Tibial nerve (tissue), 4 donors: ENCODE measurements at regions not wholly inside any gene's neighbourhood (a gene's known extent, or its start where the extent isn't known, plus 50 kb on each side); places are given as distances from the start of the nearest gene placed in this dataset. TPM values are rescaled to one million over a fixed set of nuclear protein-coding genes. Genes with fewer than 3 reads are reported as not detected.

Experiments
- DNase-seq, 2 donors: peaks; one replicate each; pipeline ENCODE4 v3.0.0-alpha.2; 2019; ENCODE audit warnings: low spot score in 2 of 2
- H3K27ac ChIP-seq, 4 donors: fragments of 200-600 bp; sonication (generic) in 3 of 4; one replicate each; pipeline ENCODE4 v1.5.1; 2017 to 2019; ENCODE audit warnings: mild to moderate bottlenecking in 1 of 4
- H3K27me3 ChIP-seq, 2 donors: fragments of 200-600 bp; sonication (generic) in 1 of 2; one replicate each; pipeline versions ENCODE4 v1.5.1 to v1.6.0; 2017 to 2019
- H3K36me3 ChIP-seq, 3 donors: fragments of 200-600 bp; sonication (generic); one replicate each; pipeline ENCODE4 v1.5.1; 2018 to 2019
- H3K4me1 ChIP-seq, 4 donors: fragments of 200-600 bp; sonication (generic) in 3 of 4; one replicate each; pipeline ENCODE4 v1.5.1; 2017 to 2019
- H3K4me3 ChIP-seq, 4 donors: fragments of 200-600 bp; sonication (generic) in 3 of 4; one replicate each; pipeline ENCODE4 v1.5.1; 2017 to 2019; ENCODE audit warnings: mild to moderate bottlenecking in 1 of 4, moderate library complexity in 1 of 4
- H3K9me3 ChIP-seq, 4 donors: fragments of 200-600 bp; sonication (generic) in 3 of 4; one replicate each; pipeline ENCODE4 v1.5.1; 2017 to 2019
- EP300 ChIP-seq, 2 donors: sonication (generic); formaldehyde crosslinking; IDR thresholded peaks; one replicate each; pipeline ENCODE4 v1.6.1; 2017; ENCODE audit warnings: antibody characterized with exemption in 2 of 2, mild to moderate bottlenecking in 1 of 2
- POLR2A ChIP-seq, 2 donors: fragments of 450-650 bp; IDR thresholded peaks; one replicate each; pipeline ENCODE4 v1.6.1; 2017; ENCODE audit warnings: antibody characterized with exemption in 2 of 2, mild to moderate bottlenecking in 2 of 2, moderate library complexity in 2 of 2
- WGBS, 2 donors: methylation state at CpG; one replicate each; pipeline ENCODE4 v1.1.5; 2018; 5-methylcytosine and 5-hydroxymethylcytosine counted together
- small RNA-seq: library from RNA; depleted of rRNA; stranded (forward); fragments of <200 nt; gene quantifications from one replicate; pipeline ENCODE3, GENCODE V24; 2016
- TF ChIP-seq, protein P1 (sequence below), 5 experiments: fragments of 200-600 bp in 3 of 5; fragments of 450-650 bp in 2 of 5; sonication (generic) in 3 of 5; IDR thresholded peaks; one replicate each; pipeline ENCODE4 v1.5.1; 2016 to 2019; ENCODE audit warnings: antibody characterized with exemption in 5 of 5, mild to moderate bottlenecking in 3 of 5, moderate library complexity in 2 of 5

DNA sequence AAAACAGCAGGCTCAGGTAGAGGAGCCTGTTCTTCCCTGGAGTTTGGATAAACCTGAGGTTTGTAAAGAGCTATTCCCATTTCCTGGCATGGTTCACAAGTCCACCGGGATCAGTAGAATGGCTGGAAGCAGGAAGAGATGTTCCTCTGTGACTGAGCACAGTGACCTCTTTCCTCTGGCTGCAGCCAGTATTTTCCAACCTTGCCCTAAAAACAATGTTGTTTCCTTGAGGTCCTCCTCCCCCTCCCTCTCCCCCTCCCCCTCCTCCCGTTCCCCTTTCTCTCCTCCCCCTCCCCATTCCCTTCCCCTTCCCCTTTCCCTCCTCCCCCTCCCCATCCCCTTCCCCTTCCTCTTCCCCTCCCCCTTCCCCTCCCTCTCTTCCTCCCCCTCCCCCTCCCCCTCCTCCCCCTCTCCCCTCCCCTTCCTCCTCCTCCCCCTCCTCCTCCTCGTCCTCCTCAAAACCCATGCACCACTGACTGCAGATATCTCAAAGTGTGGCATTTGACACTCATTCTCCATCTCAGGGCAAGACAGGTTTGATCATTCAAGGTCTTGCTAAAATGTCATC is 58.9 kb upstream of the MON1B start:
- Histone ChIP-seq H3K4me3 (no peak overlapping the region), H3K27me3 (no peaks in the 10 kb centered on the region), H3K4me1 (no peaks in the 10 kb centered on the region), H3K36me3 (no peaks in the 10 kb centered on the region), H3K9me3 (peaks cover 0 to 2% (median 0%) of the 10 kb centered on the region in 4 donors), H3K27ac (no peak overlapping the region)
- whole genome bisulfite sequencing, 2 donors = 30 to 43% methylated on average over 3 of the region's 3 CpGs
- TF ChIP-seq POLR2A (IDR thresholded peaks at IDR 0.05) (no peak), EP300 (IDR thresholded peaks at IDR 0.05) (no peak)
- TF ChIP-seq, protein P1, sequence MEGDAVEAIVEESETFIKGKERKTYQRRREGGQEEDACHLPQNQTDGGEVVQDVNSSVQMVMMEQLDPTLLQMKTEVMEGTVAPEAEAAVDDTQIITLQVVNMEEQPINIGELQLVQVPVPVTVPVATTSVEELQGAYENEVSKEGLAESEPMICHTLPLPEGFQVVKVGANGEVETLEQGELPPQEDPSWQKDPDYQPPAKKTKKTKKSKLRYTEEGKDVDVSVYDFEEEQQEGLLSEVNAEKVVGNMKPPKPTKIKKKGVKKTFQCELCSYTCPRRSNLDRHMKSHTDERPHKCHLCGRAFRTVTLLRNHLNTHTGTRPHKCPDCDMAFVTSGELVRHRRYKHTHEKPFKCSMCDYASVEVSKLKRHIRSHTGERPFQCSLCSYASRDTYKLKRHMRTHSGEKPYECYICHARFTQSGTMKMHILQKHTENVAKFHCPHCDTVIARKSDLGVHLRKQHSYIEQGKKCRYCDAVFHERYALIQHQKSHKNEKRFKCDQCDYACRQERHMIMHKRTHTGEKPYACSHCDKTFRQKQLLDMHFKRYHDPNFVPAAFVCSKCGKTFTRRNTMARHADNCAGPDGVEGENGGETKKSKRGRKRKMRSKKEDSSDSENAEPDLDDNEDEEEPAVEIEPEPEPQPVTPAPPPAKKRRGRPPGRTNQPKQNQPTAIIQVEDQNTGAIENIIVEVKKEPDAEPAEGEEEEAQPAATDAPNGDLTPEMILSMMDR (IDR thresholded peaks at IDR 0.05) = no peak
- DNase-seq = no peak

DNA sequence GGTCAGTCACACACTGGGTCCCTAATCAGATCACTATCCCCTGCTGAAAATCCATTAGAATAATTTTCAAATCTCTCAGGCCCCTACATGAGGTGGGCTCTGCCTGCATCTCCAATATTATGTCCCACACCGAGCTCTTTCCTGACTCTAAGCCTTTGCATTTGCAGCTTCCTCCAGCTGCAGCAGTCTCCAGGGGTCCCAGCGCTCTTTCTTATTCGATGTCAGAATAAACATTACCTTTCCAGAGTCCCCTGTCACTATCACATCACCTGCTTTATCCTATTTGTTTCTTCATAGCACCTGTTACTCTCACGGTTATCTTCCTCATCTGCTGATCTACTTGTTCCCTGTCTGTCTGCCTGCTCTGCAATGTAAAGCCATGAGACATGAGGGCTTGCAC is 57.3 kb upstream of the MON1B start:
- H3K36me3 ChIP-seq = no peaks in the 10 kb centered on the region
- H3K4me1 ChIP-seq = no peaks in the 10 kb centered on the region
- DNase-seq = no peak
- no peak overlapping the region for H3K4me3 ChIP-seq
- TF ChIP-seq EP300 (IDR thresholded peaks at IDR 0.05) (no peak), POLR2A (IDR thresholded peaks at IDR 0.05) (no peak)
- TF ChIP-seq, protein P1 (IDR thresholded peaks at IDR 0.05) = no peak
- 55 to 56% methylated on average over 4 of the region's 4 CpGs for WGBS, 2 donors
- H3K27ac ChIP-seq = no peak overlapping the region
- H3K9me3 ChIP-seq = no peaks in the 10 kb centered on the region
- H3K27me3 ChIP-seq = no peaks in the 10 kb centered on the region

GRCh38 chr16:77137045-77137444 is 53.9 kb upstream of the MON1B start:
- H3K27ac ChIP-seq = no peak overlapping the region
- no peak for TF ChIP-seq EP300 (IDR thresholded peaks at IDR 0.05)
- no peak for TF ChIP-seq POLR2A (IDR thresholded peaks at IDR 0.05)
- TF ChIP-seq, protein P1 (IDR thresholded peaks at IDR 0.05) = no peak
- 53 to 56% methylated on average over 3 of the region's 3 CpGs for WGBS, 2 donors

More at GRCh38 chr16:77137045-77137444, 53.9 kb upstream of the MON1B start:
- Histone ChIP-seq H3K27me3 (no peaks in the 10 kb centered on the region), H3K36me3 (no peaks in the 10 kb centered on the region), H3K4me1 (no peaks in the 10 kb centered on the region), H3K4me3 (no peak overlapping the region), H3K9me3 (no peaks in the 10 kb centered on the region)
- no peak for DNase-seq

Small RNA genes in the stretch of these regions (small RNA-seq; reads per million reads assigned to genes)
- not detected for gene MIR4719
